HepG2 (cell line): ENCODE measurements at regions not wholly inside any gene's neighbourhood (a gene's known extent, or its start where the extent isn't known, plus 50 kb on each side); places are given as distances from the start of the nearest gene placed in this dataset.
A peak's percentile ranks its signal among the peaks of the same experiment; 100 is the strongest.

Source experiments
- ATAC-seq: fragments of 200-7000 bp; cut with Tn5 transposase; 3 replicates; pipeline ENCODE4 v1.9.1; 2020; ENCODE audit warnings: mild to moderate bottlenecking, moderate library complexity
- BruUV-seq: library from RNA; stranded (reverse); fragments of 400-500 nt; replicated peaks from 2 replicates; lab custom pipeline; 2021; lab: Mats Ljungman, UMichigan
- CTCF ChIA-PET: fragments of 300-600 bp; formaldehyde crosslinking; extraction: SDS; loops from one replicate; lab custom pipeline; 2021; ENCODE audit warnings: low total read pairs, inconsistent platforms, low intra/inter-chr PET ratio; lab: Yijun Ruan, JAX
- POLR2A ChIA-PET: fragments of 350-600 bp; sonication (Branson Sonifier 250); formaldehyde crosslinking; loops from one replicate; lab custom pipeline; 2020; ENCODE audit warnings: antibody characterized with exemption, inconsistent platforms; lab: Yijun Ruan, JAX
- DNase-seq: peaks from one replicate; pipeline ENCODE4 v3.0.0-alpha.2; 2015; ENCODE audit warnings: low spot score
- FAIRE-seq: peaks from 3 replicates; lab custom pipeline; 2011; peaks lifted over from hg19 to GRCh38; lab: Jason Lieb, UNC
- H2AFZ ChIP-seq: one replicate; pipeline ENCODE4 v1.6.1; 2011; ENCODE audit warnings: low read length, inconsistent platforms
- H3K27ac ChIP-seq: fragments of 300-600 bp; 3 replicates; pipeline ENCODE4 v1.8.0; 2011; ENCODE audit warnings: mixed run types, mild to moderate bottlenecking, mixed read lengths, low read length, inconsistent platforms; ENCODE audit not compliant: insufficient read depth; ENCODE audit errors: extremely low read length
- H3K27me3 ChIP-seq, 2 experiments: fragments of 200-600 bp in 1 of 2; 2 replicates in 1 of 2; 3 replicates in 1 of 2; pipeline versions ENCODE4 v1.6.0 to v1.8.0; 2011; ENCODE audit warnings: low read length in 2 of 2, mild to moderate bottlenecking in 2 of 2, moderate library complexity in 2 of 2, inconsistent platforms in 1 of 2; ENCODE audit not compliant: insufficient read depth in 2 of 2, control insufficient read depth in 1 of 2
- H3K36me3 ChIP-seq, 2 experiments: fragments of 200-600 bp in 1 of 2; replicated peaks in 1 of 2; 2 replicates in 1 of 2; 3 replicates in 1 of 2; pipeline versions ENCODE4 v1.5.1 to v1.8.0; 2011; ENCODE audit warnings: low read length in 2 of 2, inconsistent platforms in 1 of 2; ENCODE audit not compliant: insufficient read depth in 2 of 2, control insufficient read depth in 1 of 2
- H3K4me1 ChIP-seq: 2 replicates; pipeline ENCODE4 v1.5.1; 2012; ENCODE audit warnings: low read length, inconsistent platforms; ENCODE audit not compliant: insufficient read depth
- H3K4me2 ChIP-seq: 2 replicates; pipeline ENCODE4 v1.6.0; 2011; ENCODE audit warnings: low read depth, low read length, inconsistent platforms
- H3K4me3 ChIP-seq, 3 experiments: fragments of 200-600 bp in 1 of 3; sonication (generic), shearing (Covaris generic) in 1 of 3; replicated peaks in 1 of 3; 2 replicates each; pipeline ENCODE4 v1.5.1; 2011 to 2016; ENCODE audit warnings: low read length in 3 of 3, inconsistent platforms in 2 of 3, low read depth in 2 of 3, mild to moderate bottlenecking in 2 of 3, control low read depth in 1 of 3, mixed read lengths in 1 of 3; ENCODE audit not compliant: insufficient read depth in 1 of 3
- H3K79me2 ChIP-seq: one replicate; pipeline ENCODE4 v1.6.1; 2011; ENCODE audit warnings: low read length, inconsistent platforms; ENCODE audit not compliant: insufficient read depth
- H3K9ac ChIP-seq: 2 replicates; pipeline ENCODE4 v1.6.0; 2011; ENCODE audit warnings: mild to moderate bottlenecking, low read depth, low read length, inconsistent platforms; ENCODE audit not compliant: insufficient read depth
- H3K9me3 ChIP-seq: 2 replicates; pipeline ENCODE4 v1.5.1; 2012; ENCODE audit warnings: mild to moderate bottlenecking, low read length
- H4K20me1 ChIP-seq: 2 replicates; pipeline ENCODE4 v1.6.0; 2011; ENCODE audit warnings: inconsistent platforms, mild to moderate bottlenecking, low read length, moderate library complexity; ENCODE audit not compliant: insufficient read depth
- ATF2 ChIP-seq: sonication (generic); formaldehyde crosslinking; IDR thresholded peaks from 2 replicates; pipeline ENCODE4 v1.4.0; 2020; ENCODE audit warnings: missing genetic modification reagents
- CENPT ChIP-seq: sonication (generic); formaldehyde crosslinking; IDR thresholded peaks from 2 replicates; pipeline ENCODE4 v1.8.0; 2022; ENCODE audit warnings: low read depth, mild to moderate bottlenecking, moderate library complexity, missing genetic modification reagents
- CHCHD3 ChIP-seq: sonication (generic); formaldehyde crosslinking; IDR thresholded peaks from 2 replicates; pipeline ENCODE4 v1.8.0; 2022; ENCODE audit warnings: mild to moderate bottlenecking, missing genetic modification reagents, moderate library complexity
- LBX2 ChIP-seq: sonication (generic); formaldehyde crosslinking; IDR thresholded peaks from 2 replicates; pipeline ENCODE4 v1.5.0; 2020; ENCODE audit warnings: missing genetic modification reagents, mild to moderate bottlenecking, borderline replicate concordance
- MTERF4 ChIP-seq: sonication (generic); formaldehyde crosslinking; IDR thresholded peaks from 2 replicates; pipeline ENCODE4 v1.8.0; 2023; ENCODE audit warnings: mild to moderate bottlenecking, missing genetic modification reagents
- NR2F6 ChIP-seq, 2 experiments: IDR thresholded peaks; 2 replicates each; pipeline ENCODE4 v1.6.1; 2016; ENCODE audit warnings: antibody characterized with exemption in 1 of 2, mild to moderate bottlenecking in 1 of 2
- RFX1 ChIP-seq: fragments of 450-650 bp; IDR thresholded peaks from 2 replicates; pipeline ENCODE4 v1.6.1; 2017
- THRA ChIP-seq: sonication (generic); formaldehyde crosslinking; IDR thresholded peaks from 2 replicates; pipeline ENCODE4 v1.4.0; 2020; ENCODE audit warnings: missing genetic modification reagents, borderline replicate concordance
- YY1 ChIP-seq: IDR thresholded peaks from 2 replicates; pipeline ENCODE4 v1.6.1; 2011; ENCODE audit warnings: low read length, low read depth, moderate library complexity, mild to moderate bottlenecking; ENCODE audit not compliant: insufficient read depth, insufficient replicate concordance
- ZNF382 ChIP-seq: sonication (generic); formaldehyde crosslinking; IDR thresholded peaks from 2 replicates; pipeline ENCODE4 v1.5.0; 2020; ENCODE audit warnings: missing genetic modification reagents, mild to moderate bottlenecking, borderline replicate concordance
- WGBS: methylation state at CpG from one replicate; pipeline ENCODE4 v1.1.6; 2017; ENCODE audit warnings: low lambda C conversion rate; 5-methylcytosine and 5-hydroxymethylcytosine counted together
- in situ Hi-C: cut with HindIII; loops from 2 replicates; pipeline ENCODE4 v1.10.0; 2017; ENCODE audit warnings: low pct_unique_long_range_greater_than_20kb; ENCODE audit not compliant: extremely low pct_ligation_motif_present
- intact Hi-C: fragments of 100-400 bp; cut with micrococcal nuclease; formaldehyde crosslinking; loops from one replicate; pipeline ENCODE4 v1.10.0; 2022; ENCODE audit not compliant: unreplicated experiment

- Histone ChIP-seq H2AFZ (no peak overlapping the region), H3K9ac (no peak overlapping the region), H3K27ac (no peak overlapping the region), H4K20me1 (no peaks in the 10 kb centered on the region), H3K79me2 (no peaks in the 10 kb centered on the region), H3K4me1 (peaks cover 14% of the 10 kb centered on the region), H3K27me3 (peaks cover 0 to 6% of the 10 kb centered on the region in 2 experiments; a peak in 1 of 5 replicates), H3K4me3 (no peak overlapping the region), H3K4me2 (no peak overlapping the region), H3K36me3 (no peaks in the 10 kb centered on the region), H3K9me3 (no peaks in the 10 kb centered on the region)
- no peak for DNase-seq
- ATAC-seq, result no peak
- POLR2A ChIA-PET, result no interaction called here
- in situ Hi-C loops, result no loop called here
- WGBS, result 19% methylated on average over 3 of the region's 3 CpGs
- BruUV-seq, result no TSS peak
- TF ChIP-seq RFX1 (no peak), CENPT (CRISPR knock-in tag) (no peak), YY1 (no peak), ATF2 (CRISPR knock-in tag) (no peak), ZNF382 (CRISPR knock-in tag) (no peak)
- CTCF ChIA-PET, result no interaction called here
- intact Hi-C loops, result no loop called here
- no peak for FAIRE-seq
Observed at GRCh38 chr5:93343570-93343969, 237.4 kb downstream of the NR2F1-AS1 start.

GRCh38 chr5:93342563-93343061, 238.4 kb downstream of the NR2F1-AS1 start:
- Histone ChIP-seq H3K4me2 (peak overlapping the region; percentile 47), H3K36me3 (no peaks in the 10 kb centered on the region), H2AFZ (peak overlapping the region; percentile 27), H3K4me1 (peaks cover 14% of the 10 kb centered on the region), H3K27me3 (0 out of 5 replicates have a peak, but pooled peaks cover 0 to 2% of the 10 kb centered on the region in 2 experiments), H3K9ac (no peak overlapping the region), H3K27ac (no peak overlapping the region), H3K79me2 (no peaks in the 10 kb centered on the region), H4K20me1 (no peaks in the 10 kb centered on the region), H3K9me3 (no peaks in the 10 kb centered on the region), H3K4me3 (no peak overlapping the region; a peak in 1 of 6 replicates)
- in situ Hi-C loops (no loop called here), intact Hi-C loops (no loop called here)
- TF ChIP-seq NR2F6 (IDR thresholded peaks at IDR 0.05), result peak; percentile 21; the same call in 1 of the 2 replicates
- no peak for TF ChIP-seq NR2F6 (CRISPR knock-in tag; IDR thresholded peaks at IDR 0.05)
- TF ChIP-seq MTERF4 (CRISPR knock-in tag), result no peak
- TF ChIP-seq LBX2 (CRISPR knock-in tag), result no peak
- no peak for TF ChIP-seq CHCHD3 (CRISPR knock-in tag)
- peak; percentile 54; the same call in 1 of the 2 replicates for TF ChIP-seq THRA (CRISPR knock-in tag)
- peak; percentile 52 for ATAC-seq
- DNase-seq, result no peak
- BruUV-seq, result no TSS peak
- ChIA-PET POLR2A (no interaction called here), CTCF (no interaction called here)
- no peak for FAIRE-seq
- 13% methylated on average over 6 of the region's 6 CpGs for WGBS
